ENCODE measurements at regions not wholly inside any gene's neighbourhood (a gene's known extent, or its start where the extent isn't known, plus 50 kb on each side); places are given as distances from the start of the nearest gene placed in this dataset.
"Not testable (repeated sequence)": the region's sequence is repeated elsewhere in the genome, so short reads cannot be mapped to it uniquely, and the experiment has no call there.

DNA sequence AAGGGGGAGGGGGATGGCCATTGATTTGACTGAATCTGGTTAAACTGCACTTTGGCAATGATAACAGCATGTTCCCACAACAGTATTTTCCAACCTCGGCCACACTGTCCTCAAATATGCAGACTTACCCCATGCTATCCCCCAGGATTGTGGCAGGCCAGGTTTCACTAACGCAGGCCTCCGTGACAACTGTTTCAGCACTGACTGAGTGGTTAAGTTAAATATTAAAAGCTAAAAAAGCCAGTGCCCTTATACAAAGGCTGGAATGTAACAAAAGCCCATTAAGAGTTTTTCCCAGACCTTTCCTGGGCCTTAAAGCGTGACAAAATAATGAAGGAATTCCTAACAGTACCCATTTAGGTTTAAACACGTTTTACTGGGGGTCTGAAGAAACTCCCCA lies 202.9 kb downstream of the USP25 start:
- no peak for DNase-seq (ENCODE audit: low read depth)

DNA sequence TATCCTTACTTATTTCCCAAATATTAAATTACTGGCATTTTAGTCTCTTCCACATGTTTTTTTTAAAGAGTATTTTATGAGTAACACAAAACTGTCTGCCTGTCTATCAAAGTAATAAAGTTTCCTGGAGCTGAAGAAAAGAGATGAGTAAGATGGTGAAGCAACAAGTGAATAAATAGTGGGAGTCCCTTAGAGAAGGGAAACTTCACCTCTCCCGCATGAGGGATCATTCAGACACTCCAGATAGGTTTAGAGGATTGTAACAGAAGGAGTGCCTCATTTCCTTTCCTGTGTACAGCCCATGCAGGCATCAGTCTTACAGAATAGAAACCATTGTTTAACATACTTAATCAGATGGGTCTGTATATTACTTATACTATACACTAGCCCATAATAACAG lies 205.7 kb downstream of the USP25 start:
- no peak for DNase-seq (ENCODE audit: low read depth)

DNA sequence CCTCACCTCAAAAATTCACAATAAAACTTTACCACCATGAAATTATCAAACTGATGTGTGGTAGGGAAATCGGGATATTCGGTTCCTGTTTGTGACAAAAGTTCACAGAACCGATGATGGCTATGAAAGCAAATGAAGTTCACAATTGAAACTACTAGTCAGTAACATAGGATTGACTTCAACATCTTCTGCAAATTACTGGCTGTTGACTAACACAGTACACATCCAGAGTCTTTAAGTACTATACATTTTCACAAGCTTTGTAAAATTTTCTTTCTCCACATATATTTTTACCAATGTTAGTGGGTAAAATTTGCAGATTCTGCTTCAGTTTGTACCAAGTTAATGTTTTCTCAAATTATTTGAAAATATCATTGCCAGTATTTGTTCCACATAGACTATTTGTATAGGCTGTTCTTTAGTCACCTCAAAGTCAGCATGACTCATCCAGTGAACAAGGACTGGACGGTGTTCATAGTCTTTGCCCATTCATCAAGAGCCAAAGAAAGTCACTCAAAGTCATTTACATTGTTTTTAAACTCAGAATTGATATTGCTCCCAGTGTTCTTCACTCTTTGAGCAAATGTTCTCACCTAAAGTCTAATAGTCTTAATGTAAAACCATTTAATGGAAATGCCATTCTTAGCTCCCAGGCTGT lies 213.4 kb downstream of the USP25 start:
- no peak for DNase-seq (ENCODE audit: low read depth)

DNA sequence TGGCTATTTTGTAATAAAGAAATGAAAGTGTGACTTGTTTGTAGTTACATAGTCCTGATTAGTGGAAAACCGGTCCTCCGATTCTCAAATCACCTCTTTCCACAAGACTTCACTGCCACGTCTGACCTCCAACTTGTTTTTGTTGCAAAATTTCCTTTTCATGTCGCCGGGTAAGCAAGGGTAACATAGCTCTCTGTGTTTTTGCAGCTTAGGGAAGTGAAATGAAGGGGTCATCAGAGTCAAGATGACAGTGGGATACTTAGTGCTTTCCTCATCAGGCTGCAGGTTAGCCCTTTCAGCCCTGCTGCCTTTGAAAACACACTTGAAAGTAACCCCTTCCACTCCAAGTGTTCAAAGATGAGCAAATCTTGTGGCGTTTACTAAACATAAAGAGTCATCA lies 217.9 kb downstream of the USP25 start:
- no peak for DNase-seq (ENCODE audit: low read depth)

DNA sequence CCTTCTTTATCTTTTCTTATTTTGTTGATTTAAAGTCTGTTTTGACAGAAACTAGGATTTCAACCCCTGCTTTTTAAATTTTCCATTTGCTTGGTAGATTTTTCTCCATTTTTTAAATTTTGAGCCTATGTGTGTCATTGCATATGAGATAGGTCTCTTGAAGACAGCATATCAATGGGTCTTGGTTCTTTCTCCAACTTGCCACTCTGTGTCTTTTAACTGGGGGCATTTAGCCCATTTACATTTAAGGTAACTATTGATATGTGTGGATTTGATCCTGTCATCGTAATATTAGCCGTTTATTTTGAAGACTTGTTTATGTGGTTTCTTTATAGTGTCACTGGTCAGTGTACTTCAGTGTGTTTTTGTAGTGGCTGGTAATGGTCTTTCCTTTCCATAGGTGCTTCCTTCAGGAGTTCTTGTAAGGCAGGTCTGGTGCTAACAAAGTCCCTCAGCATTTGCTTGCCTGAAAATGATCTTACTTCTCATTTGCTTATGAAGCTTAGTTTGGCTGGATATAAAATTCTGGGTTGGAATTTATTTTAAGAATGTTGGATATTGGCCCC lies 223.9 kb downstream of the USP25 start:
- no peak for DNase-seq (ENCODE audit: low read depth)

DNA sequence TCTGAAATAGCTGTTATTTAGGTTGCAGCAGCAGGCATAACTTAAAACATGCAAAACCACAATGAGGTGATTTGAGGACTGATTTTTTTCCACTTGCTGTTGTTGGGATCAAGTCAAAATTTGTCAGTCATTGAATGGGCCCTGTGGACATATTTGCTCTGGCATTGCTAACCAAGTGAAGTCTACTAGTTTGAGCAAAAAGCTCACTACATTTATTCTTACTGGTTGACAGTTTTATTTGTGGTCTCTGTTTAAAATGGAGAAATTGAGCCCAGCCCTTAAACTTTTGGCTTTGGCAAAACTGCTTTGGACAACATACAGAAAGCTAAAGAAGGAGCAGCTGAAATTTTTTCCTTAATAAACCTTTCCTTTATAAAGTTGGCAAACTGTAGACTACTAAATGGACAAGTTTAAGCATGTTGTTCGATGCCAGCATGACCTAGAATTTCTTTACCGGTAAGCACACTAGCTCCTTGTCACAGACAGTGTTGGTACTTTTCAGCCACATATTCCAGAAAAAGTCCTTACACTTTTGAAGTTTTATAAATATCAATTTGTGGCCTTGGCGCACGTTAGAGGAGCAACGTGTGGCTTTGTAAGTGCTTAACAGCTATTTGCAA lies 234.6 kb downstream of the USP25 start:
- no peak for DNase-seq (ENCODE audit: low read depth)

DNA sequence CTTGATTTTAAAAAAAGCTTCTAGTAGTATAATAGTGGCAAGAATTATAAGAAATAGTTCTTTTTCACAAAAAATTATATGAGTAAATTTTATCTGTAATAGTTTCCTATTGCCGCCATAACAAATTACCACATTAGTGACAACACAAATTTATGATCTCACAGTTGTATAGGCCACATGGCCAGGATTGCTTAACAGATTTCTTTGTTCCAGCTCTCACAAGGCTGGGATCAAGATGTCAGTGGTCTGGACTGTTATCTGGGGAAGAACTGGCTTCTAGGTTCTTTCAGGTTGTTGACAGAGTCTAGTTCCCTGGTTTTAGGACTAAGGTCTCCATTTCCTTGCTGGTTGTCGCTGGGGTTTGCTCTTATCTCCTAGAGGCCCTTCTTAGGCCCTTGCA lies 236.4 kb downstream of the USP25 start:
- no peak for DNase-seq (ENCODE audit: low read depth)

DNA sequence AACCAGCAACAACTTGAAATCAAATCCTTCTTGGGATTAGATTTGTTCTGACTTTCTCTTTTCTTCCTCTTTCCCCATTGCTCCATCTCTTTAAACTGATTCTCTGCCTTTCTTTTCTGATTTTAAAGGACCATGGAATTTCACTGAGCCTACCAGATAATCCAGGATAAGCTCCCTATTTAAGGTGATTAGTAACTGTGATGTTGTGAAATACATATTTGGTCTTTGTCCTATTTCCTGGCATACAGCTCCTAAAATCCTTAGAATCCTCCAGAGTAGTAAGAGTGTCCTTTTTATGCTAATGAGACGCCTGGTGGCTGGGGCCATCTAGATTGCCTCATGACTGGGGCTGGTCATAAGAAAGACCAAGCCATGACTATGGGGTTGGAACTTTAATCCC lies 236.9 kb downstream of the USP25 start:
- no peak for DNase-seq (ENCODE audit: low read depth)

DNA sequence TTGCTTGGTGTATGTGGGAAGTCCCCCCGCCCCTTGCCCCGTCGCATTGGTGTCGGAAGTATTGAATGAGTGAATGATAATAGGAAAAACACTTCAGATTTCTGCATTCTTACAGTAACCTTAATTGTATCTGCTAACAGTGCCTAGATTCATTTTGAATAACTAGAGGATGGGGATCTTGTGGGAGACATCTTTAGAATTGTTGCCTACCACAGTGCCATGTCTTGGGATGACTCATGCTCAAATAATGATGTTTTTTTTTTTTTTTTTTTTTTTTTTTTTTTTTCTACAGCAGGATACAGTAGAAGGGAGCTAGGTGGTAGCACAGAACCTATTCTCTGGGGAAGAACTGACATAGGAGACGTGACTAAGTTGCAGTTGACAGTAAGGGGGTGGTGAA lies 237.9 kb downstream of the USP25 start:
- no peak for DNase-seq (ENCODE audit: low read depth)

DNA sequence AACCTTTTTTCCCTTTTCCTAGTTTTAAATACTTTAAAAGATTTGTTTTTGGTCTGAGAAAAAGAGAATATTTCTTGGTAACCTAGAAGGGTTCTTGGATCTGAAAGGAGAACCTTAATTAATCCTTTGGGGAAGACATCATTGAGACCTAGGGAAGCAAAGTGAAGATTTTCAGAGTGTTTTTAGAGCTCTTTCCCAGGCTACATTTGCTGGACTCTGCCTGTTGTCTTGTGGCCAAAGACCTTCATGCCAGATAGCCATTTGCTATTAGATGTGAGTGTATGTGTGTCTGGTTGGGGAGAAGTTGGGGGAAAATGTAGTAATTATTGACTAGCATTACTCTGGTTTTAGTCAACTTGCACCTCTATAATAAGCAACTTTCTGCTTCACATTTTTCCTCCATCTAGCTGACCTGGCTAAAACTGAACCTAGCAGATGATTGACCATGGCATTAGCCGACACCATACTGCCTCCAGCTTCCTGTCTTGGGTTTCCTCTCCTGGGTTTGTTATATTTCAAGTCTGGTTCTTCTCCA lies 239.1 kb downstream of the USP25 start:
- no peak for DNase-seq (ENCODE audit: low read depth)

DNA sequence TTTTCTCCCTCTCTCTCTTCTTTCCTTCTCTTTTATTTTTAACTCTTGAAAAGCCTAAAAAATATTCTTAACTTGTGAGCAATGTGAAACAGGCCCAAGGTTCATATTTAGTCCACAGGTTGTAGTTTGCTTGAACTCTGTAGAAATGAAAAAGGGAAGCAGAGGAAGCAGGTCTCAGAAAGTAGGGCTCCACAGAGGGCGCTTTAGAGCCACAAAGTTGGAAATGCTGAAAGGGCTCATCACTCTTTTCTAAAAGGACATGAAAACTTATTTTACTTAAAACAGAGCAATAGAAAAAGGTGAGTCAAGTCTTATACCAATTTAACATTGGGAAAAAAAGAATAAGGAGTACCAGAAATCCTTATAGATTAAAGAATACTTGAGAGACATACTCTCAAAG lies 247.0 kb downstream of the USP25 start:
- no peak for DNase-seq (ENCODE audit: low read depth)

DNA sequence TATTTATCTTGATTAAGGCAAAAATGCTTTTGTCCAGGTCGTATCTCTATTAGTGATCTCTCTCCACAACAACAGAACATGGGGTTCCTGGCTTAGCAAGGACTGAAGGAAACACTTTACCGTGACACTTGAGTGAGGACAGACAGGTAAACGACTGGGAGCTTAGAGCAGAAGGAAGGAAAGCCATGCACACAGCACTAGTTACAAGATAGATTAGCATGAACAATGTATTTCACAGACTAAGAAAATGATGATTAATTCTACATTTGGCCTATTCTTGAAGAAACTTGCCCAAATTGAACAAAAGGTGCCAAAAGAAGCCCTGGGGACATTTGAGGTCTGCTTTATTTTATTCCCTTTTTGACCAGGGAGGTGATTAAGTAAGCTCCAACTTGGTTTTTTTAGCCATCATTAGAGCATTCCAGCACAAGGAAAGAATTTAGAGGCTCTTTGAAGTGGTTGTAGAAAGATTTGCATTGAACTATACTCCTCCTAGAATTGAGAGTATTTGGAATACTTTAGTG lies 248.5 kb downstream of the USP25 start:
- no peak for DNase-seq (ENCODE audit: low read depth)

DNA sequence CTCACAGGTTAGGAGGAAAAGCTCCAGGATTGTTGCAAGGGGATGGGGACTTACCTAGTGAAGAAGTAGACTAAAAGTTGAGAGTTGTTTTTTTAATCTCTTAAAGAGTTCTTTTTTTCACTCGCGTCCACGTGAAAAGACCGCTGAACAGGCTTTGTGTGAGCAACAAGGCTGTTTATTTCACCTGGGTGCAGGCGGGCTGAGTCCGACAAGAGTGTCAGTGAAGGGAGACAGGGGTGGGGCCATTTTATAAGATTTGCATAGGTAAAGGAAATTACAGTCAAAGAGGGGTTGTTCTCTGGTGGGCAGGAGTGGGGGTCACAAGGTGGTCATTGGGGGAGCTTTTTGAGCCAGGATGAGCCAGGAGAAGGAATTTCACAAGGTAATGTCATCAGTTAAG lies 249.7 kb downstream of the USP25 start:
- DNase-seq (ENCODE audit: low read depth) = not testable (repeated sequence)

DNA sequence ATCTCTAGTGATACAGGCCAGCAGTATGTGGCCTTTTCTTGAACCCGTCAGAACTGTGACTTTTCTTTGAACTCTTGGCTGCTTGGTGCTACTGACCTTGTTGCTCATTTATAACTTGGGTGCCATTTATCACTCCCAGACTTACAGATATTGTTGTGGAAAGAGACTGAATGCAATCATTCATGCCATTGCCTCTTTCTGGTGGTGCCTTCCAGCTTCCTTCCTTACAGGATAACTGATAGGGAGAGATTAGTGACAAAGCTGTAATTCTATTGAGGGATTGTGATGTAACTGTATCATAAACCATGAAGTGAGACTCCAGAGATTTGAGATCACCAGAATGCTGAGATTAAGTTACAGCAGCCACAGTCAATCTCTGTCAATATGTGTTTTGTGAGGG lies 256.5 kb downstream of the USP25 start:
- no peak for DNase-seq (ENCODE audit: low read depth)

DNA sequence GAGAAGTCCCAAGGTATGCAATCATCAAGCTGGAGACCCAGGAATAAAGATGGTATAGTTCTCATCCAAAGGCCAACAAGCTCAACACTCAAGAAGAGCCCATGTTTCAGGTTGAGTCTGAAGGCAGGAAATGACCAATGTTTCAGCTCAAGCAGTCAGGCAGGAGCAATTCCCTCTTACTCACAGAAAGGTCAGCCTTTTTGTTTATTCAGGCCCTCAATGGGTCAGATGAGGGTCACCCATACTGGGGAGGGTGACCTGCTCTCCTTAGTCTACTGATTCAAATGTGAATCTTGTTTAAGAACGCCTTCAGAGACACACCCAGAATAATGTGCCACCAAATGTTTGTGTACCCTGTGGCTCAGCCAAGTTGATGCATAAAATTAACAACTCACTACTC lies 262.4 kb downstream of the USP25 start:
- no peak for DNase-seq (ENCODE audit: low read depth)

DNA sequence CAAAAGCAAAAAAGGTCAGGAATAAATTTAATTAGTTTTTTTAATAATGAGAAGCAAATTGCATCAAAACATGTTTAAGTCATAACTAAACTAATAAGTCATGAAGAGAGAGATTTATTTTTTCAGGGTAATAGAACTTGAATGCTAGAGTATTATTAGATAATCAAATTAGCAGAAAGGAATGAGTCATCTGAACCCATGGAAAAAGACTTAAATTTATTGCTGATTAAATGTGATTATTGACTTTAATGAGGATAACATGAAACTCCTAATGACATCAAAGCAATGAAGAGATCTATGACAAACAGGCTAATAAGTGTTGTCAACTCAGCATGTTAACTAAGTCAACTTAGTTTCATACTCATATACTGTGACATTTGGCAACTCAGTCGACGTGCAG lies 264.2 kb downstream of the USP25 start:
- no peak for DNase-seq (ENCODE audit: low read depth)

DNA sequence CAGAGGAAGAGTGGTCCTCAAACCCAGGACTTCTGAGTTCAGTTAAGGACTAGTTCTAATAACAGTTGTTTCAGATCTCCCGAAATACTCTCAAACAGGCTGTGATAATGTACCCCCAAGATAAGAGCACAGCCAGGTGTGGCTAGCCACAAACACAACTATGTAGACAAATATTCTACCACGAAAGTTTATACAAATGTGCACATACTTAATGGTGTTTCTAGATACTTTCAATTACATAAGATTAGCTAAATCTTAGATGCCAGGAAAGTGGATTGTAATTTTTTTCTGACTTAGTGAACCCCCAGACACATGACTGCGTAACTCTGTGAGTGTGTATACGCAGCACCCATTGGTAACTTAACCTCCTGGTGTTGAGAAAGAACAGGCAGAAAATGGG lies 270.0 kb downstream of the USP25 start:
- DNase-seq (ENCODE audit: low read depth) = no peak

DNA sequence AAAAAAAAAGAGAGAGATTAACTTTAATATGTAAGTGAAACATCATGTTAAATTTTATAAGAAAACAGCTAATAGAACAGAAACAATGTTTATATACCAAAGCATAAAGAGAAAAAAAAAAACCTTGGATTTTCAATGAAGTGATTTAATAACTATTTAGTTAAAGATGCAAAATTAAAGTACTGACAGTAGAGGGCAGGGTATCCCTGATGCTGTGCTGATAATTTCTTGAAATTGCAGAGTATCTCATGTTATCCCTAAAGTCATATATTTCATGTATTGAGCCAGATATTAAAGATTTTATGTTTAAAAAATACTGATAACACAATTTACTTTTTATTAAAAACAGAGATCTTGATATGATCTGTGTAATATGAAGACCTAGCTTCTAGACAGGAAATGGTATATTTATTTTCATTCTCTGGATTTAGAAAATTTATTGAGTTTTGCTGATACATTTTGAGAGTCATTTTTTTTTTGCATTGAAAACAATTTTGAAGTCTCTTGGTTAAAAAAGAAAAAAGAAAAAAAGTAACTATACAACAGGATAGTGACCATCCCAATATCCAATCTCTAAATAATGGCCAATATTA lies 273.2 kb downstream of the USP25 start:
- no peak for DNase-seq (ENCODE audit: low read depth)

DNA sequence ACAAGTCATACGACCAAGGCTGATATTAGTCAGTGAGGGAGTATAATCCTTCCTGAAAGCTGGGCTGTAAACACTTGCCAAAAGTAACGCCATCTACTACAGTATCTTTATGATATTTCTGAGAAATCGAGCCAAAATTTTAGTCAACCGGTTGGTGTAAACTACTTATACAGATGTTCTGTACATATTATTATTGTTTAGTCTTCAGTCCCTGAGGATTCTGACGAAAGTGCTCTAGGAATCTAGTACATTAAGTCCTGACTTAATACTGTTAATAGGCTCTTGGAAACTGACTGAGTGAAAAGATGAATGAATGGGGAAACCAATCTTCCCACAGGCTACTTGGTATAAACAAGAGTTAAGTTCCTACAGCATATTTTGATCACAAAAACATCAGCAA lies 274.3 kb downstream of the USP25 start:
- DNase-seq (ENCODE audit: low read depth) = no peak

DNA sequence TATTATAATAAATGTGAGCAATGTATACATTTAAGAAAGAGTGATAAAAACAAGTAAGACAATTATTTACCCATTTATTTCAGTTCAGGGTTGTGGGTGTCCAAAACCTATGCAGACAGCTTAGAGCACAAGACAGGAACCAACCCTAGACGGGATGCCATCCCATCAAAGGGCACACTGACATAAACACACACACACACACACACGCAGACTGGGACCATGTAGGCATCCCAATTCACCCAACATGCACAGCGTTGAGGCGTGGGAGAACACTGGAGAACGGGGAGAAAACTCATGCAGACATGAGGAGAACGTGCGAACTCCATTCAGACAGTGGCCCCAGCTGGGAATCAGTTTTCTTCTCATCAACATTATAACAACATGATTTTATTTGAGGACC lies 274.7 kb downstream of the USP25 start:
- DNase-seq (ENCODE audit: low read depth) = no peak

DNA sequence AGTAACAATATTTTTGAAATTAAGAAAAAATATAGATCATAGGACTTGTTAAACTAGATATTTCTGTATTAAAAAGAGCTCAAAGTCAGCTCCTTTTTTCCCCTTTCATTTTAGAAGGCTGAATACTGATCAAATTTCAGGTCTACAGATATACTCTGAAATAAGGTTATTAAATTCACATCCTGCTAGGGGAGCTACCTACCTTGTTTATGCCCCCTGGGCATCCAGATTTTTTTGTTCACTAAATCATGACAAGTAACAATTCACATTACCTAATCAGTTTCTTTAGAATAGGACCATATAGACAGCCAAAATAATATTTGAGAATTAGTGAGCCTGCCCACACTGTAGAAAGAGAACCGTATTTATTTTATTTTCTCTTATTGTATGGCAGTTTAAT lies 276.2 kb downstream of the USP25 start:
- DNase-seq (ENCODE audit: low read depth) = no peak

DNA sequence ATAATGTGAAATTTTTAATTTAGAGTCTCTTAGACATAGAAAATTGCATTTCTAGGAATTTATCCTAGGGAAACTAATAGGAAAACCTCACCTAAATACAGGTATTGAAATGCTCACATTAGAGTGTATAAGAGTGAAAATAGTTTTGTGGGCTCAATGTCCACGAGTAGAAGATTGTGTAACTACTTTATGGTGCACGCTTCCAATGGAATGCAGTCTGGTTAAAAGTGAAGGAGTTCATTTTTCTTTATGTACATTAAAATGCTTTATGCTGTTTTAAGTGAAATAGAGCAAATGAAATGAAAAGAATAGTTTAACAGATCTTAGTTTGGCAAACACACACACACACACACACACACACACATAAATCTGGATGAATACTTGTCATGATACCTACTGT lies 278.2 kb downstream of the USP25 start:
- no peak for DNase-seq (ENCODE audit: low read depth)

DNA sequence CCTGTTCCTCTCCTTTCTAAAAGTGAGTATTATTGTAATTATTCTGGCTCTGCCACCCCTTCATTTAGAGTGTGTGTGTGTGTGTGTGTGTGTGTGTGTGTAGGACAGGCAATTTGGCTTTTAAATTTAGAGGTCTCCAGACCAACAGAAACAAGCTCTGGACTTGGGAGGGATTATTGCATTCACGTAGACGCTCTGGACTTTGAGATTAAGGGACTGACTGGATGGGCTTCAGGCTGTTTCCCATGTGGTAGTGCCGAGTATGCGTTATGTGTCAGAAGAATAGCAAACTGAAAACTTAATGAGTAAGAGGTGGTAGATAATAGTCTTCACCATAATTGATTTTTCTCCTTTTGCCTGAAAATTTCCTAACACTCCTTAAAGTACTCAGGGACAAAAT lies 281.9 kb downstream of the USP25 start:
- no peak for DNase-seq (ENCODE audit: low read depth)
